Panc1 (cell line): ENCODE measurements at regions not wholly inside any gene's neighbourhood (a gene's known extent, or its start where the extent isn't known, plus 50 kb on each side); places are given as distances from the start of the nearest gene placed in this dataset.

Experiments
- ATAC-seq: fragments of 200-7000 bp; cut with Tn5 transposase; 2 replicates; pipeline ENCODE4 v1.9.1; 2020; ENCODE audit warnings: mild to moderate bottlenecking, moderate library complexity
- BruUV-seq: library from RNA; stranded (reverse); fragments of 400-500 nt; replicated peaks from 2 replicates; lab custom pipeline; 2021; lab: Mats Ljungman, UMichigan
- CTCF ChIA-PET: fragments of 300-600 bp; sonication (Branson Sonifier 250); formaldehyde crosslinking; loops from one replicate; lab custom pipeline; 2022; ENCODE audit warnings: antibody characterized with exemption; lab: Charles Lee
- POLR2A ChIA-PET: fragments of 300-600 bp; sonication (Branson Sonifier 250); formaldehyde crosslinking; loops from one replicate; lab custom pipeline; 2022; ENCODE audit warnings: antibody characterized with exemption; lab: Charles Lee
- DNase-seq: peaks from one replicate; pipeline ENCODE4 v3.0.0-alpha.2; 2010; ENCODE audit warnings: low read depth, low spot score
- H3K27ac ChIP-seq: 2 replicates; pipeline ENCODE4 v1.5.1; 2011; ENCODE audit warnings: mild to moderate bottlenecking, low read length, inconsistent platforms
- H3K27me3 ChIP-seq: fragments of 200-500 bp; sonication (Bioruptor generic); 2 replicates; pipeline ENCODE4 v1.6.0; 2014; ENCODE audit warnings: low read length, inconsistent platforms; ENCODE audit not compliant: control insufficient read depth, insufficient read depth
- H3K36me3 ChIP-seq: fragments of 200-500 bp; sonication (Bioruptor generic); 2 replicates; pipeline ENCODE4 v1.5.1; 2014; ENCODE audit warnings: inconsistent platforms, mild to moderate bottlenecking, low read length, moderate library complexity; ENCODE audit not compliant: control insufficient read depth, insufficient read depth
- H3K4me1 ChIP-seq: 2 replicates; pipeline ENCODE4 v1.5.1; 2011; ENCODE audit warnings: inconsistent platforms, mild to moderate bottlenecking, low read length, moderate library complexity; ENCODE audit not compliant: control insufficient read depth, insufficient read depth
- H3K4me3 ChIP-seq, 2 experiments: 2 replicates each; pipeline ENCODE4 v1.5.1; 2011 to 2012; ENCODE audit warnings: low read depth in 2 of 2, low read length in 2 of 2, mild to moderate bottlenecking in 2 of 2, inconsistent platforms in 1 of 2, moderate library complexity in 1 of 2
- H3K9me3 ChIP-seq: fragments of 200-500 bp; sonication (Bioruptor generic); 2 replicates; pipeline ENCODE4 v1.5.1; 2014; ENCODE audit warnings: low read depth, mild to moderate bottlenecking, inconsistent platforms, low read length, moderate library complexity; ENCODE audit not compliant: control insufficient read depth, insufficient read depth
- CTCF ChIP-seq: fragments of 450-650 bp; IDR thresholded peaks from 2 replicates; pipeline ENCODE4 v1.5.1; 2017; ENCODE audit warnings: mild to moderate bottlenecking
- POLR2AphosphoS5 ChIP-seq: IDR thresholded peaks from 2 replicates; pipeline ENCODE4 v1.6.1; 2012; ENCODE audit warnings: mild to moderate bottlenecking, low read depth, low read length, moderate library complexity
- REST ChIP-seq, 2 experiments: IDR thresholded peaks; 2 replicates each; pipeline ENCODE4 v1.6.1; 2011 to 2012; ENCODE audit warnings: low read depth in 2 of 2, control low read depth in 1 of 2, low read length in 1 of 2, mild to moderate bottlenecking in 1 of 2, moderate library complexity in 1 of 2; ENCODE audit not compliant: insufficient read depth in 1 of 2
- SIN3A ChIP-seq: IDR thresholded peaks from 2 replicates; pipeline ENCODE4 v1.6.1; 2012; ENCODE audit warnings: low read depth, mild to moderate bottlenecking, low read length, moderate library complexity, borderline replicate concordance; ENCODE audit not compliant: insufficient read depth
- TCF7L2 ChIP-seq: IDR thresholded peaks from 2 replicates; pipeline ENCODE4 v1.6.1; 2011; ENCODE audit warnings: mild to moderate bottlenecking, low read depth, low read length, inconsistent platforms
- in situ Hi-C: cut with HindIII; loops from 2 replicates; pipeline ENCODE4 v1.10.0; 2016; ENCODE audit warnings: low sequenced_read_pairs, low pct_unique_long_range_greater_than_20kb
- intact Hi-C: fragments of 100-400 bp; cut with micrococcal nuclease; formaldehyde crosslinking; loops from one replicate; pipeline ENCODE4 v1.10.0; 2022; ENCODE audit not compliant: unreplicated experiment

GRCh38 chr13:40460116-40460515, 206.3 kb downstream of the FOXO1 start:
- TF ChIP-seq POLR2AphosphoS5: no peak
- no peak for TF ChIP-seq REST (IDR thresholded peaks at IDR 0.05; ENCODE audit: insufficient read depth in 1 of 2, low read depth in 2 of 2, low read length in 1 of 2)
- Histone ChIP-seq H3K4me1 (no peaks in the 10 kb centered on the region), H3K36me3 (no peaks in the 10 kb centered on the region), H3K4me3 (no peak overlapping the region), H3K9me3 (no peaks in the 10 kb centered on the region), H3K27me3 (no peaks in the 10 kb centered on the region; the same call in 1 of the 2 replicates), H3K27ac (no peak overlapping the region)
- no peak for DNase-seq
- ChIA-PET POLR2A (no interaction called here), CTCF (interaction anchor here (0.6 kb wide), 1 partner anchor 1016 kb away, joined by 3 read pairs; no protein-coding TSS in a partner anchor)
- in situ Hi-C loops: no loop called here
- intact Hi-C loops: no loop called here
- BruUV-seq: no TSS peak
- no peak for ATAC-seq

GRCh38 chr13:40464337-40465014, 202.0 kb downstream of the FOXO1 start:
- Histone ChIP-seq H3K9me3 (no peaks in the 10 kb centered on the region), H3K27ac (no peak overlapping the region), H3K36me3 (no peaks in the 10 kb centered on the region), H3K4me3 (no peak overlapping the region), H3K4me1 (no peaks in the 10 kb centered on the region), H3K27me3 (no peaks in the 10 kb centered on the region)
- in situ Hi-C loops: no loop called here
- intact Hi-C loops: no loop called here
- CTCF ChIA-PET: no interaction called here
- ATAC-seq (no peak), DNase-seq (no peak)
- BruUV-seq: no TSS peak
- TF ChIP-seq SIN3A: no peak
- POLR2A ChIA-PET: no interaction called here

- no peaks in the 10 kb centered on the region for H3K9me3 ChIP-seq
- TF ChIP-seq TCF7L2 (no peak), SIN3A (no peak), REST (IDR thresholded peaks at IDR 0.05; ENCODE audit: insufficient read depth in 1 of 2, low read depth in 2 of 2, low read length in 1 of 2) (no peak), POLR2AphosphoS5 (no peak), CTCF (no peak)
- H3K27me3 ChIP-seq: no peaks in the 10 kb centered on the region
- DNase-seq: no peak
- in situ Hi-C loops (no loop called here), intact Hi-C loops (no loop called here)
- POLR2A ChIA-PET: no interaction called here
- no peaks in the 10 kb centered on the region for H3K36me3 ChIP-seq
- BruUV-seq: no TSS peak
- no peak overlapping the region for H3K4me3 ChIP-seq
- CTCF ChIA-PET: no interaction called here
- no peaks in the 10 kb centered on the region for H3K4me1 ChIP-seq
- no peak for ATAC-seq
- no peak overlapping the region for H3K27ac ChIP-seq
These were observed 201.4 kb downstream of the FOXO1 start for GRCh38 chr13:40465015-40465390.
